Prostate gland (tissue), 2 donors: ENCODE measurements at regions not wholly inside any gene's neighbourhood (a gene's known extent, or its start where the extent isn't known, plus 50 kb on each side); places are given as distances from the start of the nearest gene placed in this dataset.

Experiments used
- CTCF ChIP-seq, 4 experiments: fragments of 200-600 bp in 2 of 4; fragments of 450-650 bp in 2 of 4; sonication (generic) in 2 of 4; IDR thresholded peaks; 1 replicate in 3 of 4; 2 replicates in 1 of 4; pipeline ENCODE4 v1.5.1; 2016 to 2019; ENCODE audit warnings: antibody characterized with exemption in 4 of 4, mild to moderate bottlenecking in 2 of 4, moderate library complexity in 2 of 4
- POLR2A ChIP-seq: fragments of 450-650 bp; IDR thresholded peaks from one replicate; pipeline ENCODE4 v1.6.1; 2016; ENCODE audit warnings: antibody characterized with exemption, mild to moderate bottlenecking

- no peak for TF ChIP-seq CTCF (IDR thresholded peaks at IDR 0.05)
- no peak for TF ChIP-seq POLR2A
Measured at GRCh38 chr6:11828262-11828870, 49.8 kb upstream of the ADTRP start.
